Fibroblast of lung (primary cell): ENCODE measurements at regions not wholly inside any gene's neighbourhood (a gene's known extent, or its start where the extent isn't known, plus 50 kb on each side); places are given as distances from the start of the nearest gene placed in this dataset.

Experiments
- DNase-seq, 2 donors: peaks; one replicate each; pipeline versions ENCODE4 v3.0.0 to v3.0.0-alpha.2; 2010; ENCODE audit warnings: low read depth in 2 of 2
- H2AFZ ChIP-seq: 2 replicates; pipeline ENCODE4 v1.5.1; 2012; ENCODE audit warnings: low read length, control low read depth, inconsistent platforms
- H3K27ac ChIP-seq: 2 replicates; pipeline ENCODE4 v1.5.1; 2011; ENCODE audit warnings: low read length, control low read depth; ENCODE audit not compliant: insufficient read depth
- H3K27me3 ChIP-seq: 2 replicates; pipeline ENCODE4 v1.5.1; 2011; ENCODE audit warnings: mild to moderate bottlenecking, low read length; ENCODE audit not compliant: control insufficient read depth, insufficient read depth
- H3K36me3 ChIP-seq: 2 replicates; pipeline ENCODE4 v1.5.1; 2011; ENCODE audit warnings: low read length; ENCODE audit not compliant: control insufficient read depth, insufficient read depth
- H3K4me1 ChIP-seq: 2 replicates; pipeline ENCODE4 v1.5.1; 2011; ENCODE audit warnings: low read length; ENCODE audit not compliant: control insufficient read depth, insufficient read depth; ENCODE audit errors: extremely low read depth
- H3K4me2 ChIP-seq: 2 replicates; pipeline ENCODE4 v1.5.1; 2011; ENCODE audit warnings: low read length, control low read depth; ENCODE audit not compliant: insufficient read depth; ENCODE audit errors: extremely low read depth
- H3K4me3 ChIP-seq, 4 experiments: fragments of 200-600 bp in 1 of 4; sonication (generic) in 1 of 4; replicated peaks in 1 of 4; 2 replicates each; pipeline ENCODE4 v1.5.1; 2011 to 2016; ENCODE audit warnings: low read length in 4 of 4, low read depth in 3 of 4, mild to moderate bottlenecking in 3 of 4, control low read depth in 2 of 4, inconsistent platforms in 1 of 4, mixed read lengths in 1 of 4; ENCODE audit not compliant: insufficient read depth in 1 of 4; ENCODE audit errors: control extremely low read depth in 1 of 4
- H3K79me2 ChIP-seq: 2 replicates; pipeline ENCODE4 v1.5.1; 2012; ENCODE audit warnings: mild to moderate bottlenecking, low read length, inconsistent platforms; ENCODE audit not compliant: control insufficient read depth, insufficient read depth
- H3K9ac ChIP-seq: 2 replicates; pipeline ENCODE4 v1.5.1; 2011; ENCODE audit warnings: mild to moderate bottlenecking, low read length, control low read depth; ENCODE audit not compliant: insufficient read depth
- H3K9me3 ChIP-seq: 2 replicates; pipeline ENCODE4 v1.5.1; 2012; ENCODE audit warnings: low read depth, low read length; ENCODE audit not compliant: control insufficient read depth, insufficient read depth
- H4K20me1 ChIP-seq: 2 replicates; pipeline ENCODE4 v1.5.1; 2011; ENCODE audit warnings: low read length; ENCODE audit not compliant: control insufficient read depth, insufficient read depth; ENCODE audit errors: extremely low read depth
- EZH2 ChIP-seq: IDR thresholded peaks from 2 replicates; pipeline ENCODE4 v1.5.1; 2012; ENCODE audit warnings: low read length, control low read depth, mild to moderate bottlenecking; ENCODE audit errors: missing control alignments
- TF ChIP-seq, protein P1 (sequence below), 2 donors: IDR thresholded peaks in 1 of 2; conservative IDR thresholded peaks in 1 of 2; 1 replicate in 1 of 2; 2 replicates in 1 of 2; pipeline ENCODE4 v1.5.1; 2011 to 2012; ENCODE audit warnings: low read length in 2 of 2, control low read depth in 1 of 2, inconsistent platforms in 1 of 2, low read depth in 1 of 2, mild to moderate bottlenecking in 1 of 2

DNA sequence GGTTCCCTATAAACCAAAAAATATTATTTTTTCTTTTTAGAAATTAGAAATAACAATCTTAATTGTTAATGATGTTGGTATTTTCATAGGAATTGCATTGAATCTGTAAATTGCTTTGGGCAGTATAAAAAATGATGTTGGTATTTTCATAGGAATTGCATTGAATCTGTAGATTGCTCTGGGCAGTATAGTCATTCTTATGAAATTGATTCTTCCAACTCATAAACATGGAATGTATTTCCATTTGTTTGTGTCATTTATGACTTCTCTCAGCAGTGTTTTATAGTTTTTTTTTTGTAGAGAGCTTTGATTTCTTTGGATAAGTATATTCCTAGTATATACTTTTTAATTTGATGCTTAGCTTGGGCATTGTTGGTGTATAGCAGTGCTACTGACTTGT, 82.0 kb upstream of the NT5C1B start:
- Histone ChIP-seq H4K20me1 (no peaks in the 10 kb centered on the region), H3K36me3 (no peaks in the 10 kb centered on the region), H3K27me3 (no peaks in the 10 kb centered on the region), H3K9ac (no peak overlapping the region), H3K4me3 (no peak overlapping the region), H3K4me2 (no peak overlapping the region), H3K27ac (no peak overlapping the region), H3K79me2 (no peaks in the 10 kb centered on the region), H2AFZ (no peak overlapping the region), H3K4me1 (no peaks in the 10 kb centered on the region), H3K9me3 (no peaks in the 10 kb centered on the region)
- no peak for DNase-seq
- TF ChIP-seq EZH2, result no peak
- TF ChIP-seq, protein P1, sequence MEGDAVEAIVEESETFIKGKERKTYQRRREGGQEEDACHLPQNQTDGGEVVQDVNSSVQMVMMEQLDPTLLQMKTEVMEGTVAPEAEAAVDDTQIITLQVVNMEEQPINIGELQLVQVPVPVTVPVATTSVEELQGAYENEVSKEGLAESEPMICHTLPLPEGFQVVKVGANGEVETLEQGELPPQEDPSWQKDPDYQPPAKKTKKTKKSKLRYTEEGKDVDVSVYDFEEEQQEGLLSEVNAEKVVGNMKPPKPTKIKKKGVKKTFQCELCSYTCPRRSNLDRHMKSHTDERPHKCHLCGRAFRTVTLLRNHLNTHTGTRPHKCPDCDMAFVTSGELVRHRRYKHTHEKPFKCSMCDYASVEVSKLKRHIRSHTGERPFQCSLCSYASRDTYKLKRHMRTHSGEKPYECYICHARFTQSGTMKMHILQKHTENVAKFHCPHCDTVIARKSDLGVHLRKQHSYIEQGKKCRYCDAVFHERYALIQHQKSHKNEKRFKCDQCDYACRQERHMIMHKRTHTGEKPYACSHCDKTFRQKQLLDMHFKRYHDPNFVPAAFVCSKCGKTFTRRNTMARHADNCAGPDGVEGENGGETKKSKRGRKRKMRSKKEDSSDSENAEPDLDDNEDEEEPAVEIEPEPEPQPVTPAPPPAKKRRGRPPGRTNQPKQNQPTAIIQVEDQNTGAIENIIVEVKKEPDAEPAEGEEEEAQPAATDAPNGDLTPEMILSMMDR (conservative IDR thresholded peaks at IDR 0.05 in 1 of 2, IDR thresholded peaks at IDR 0.05 in 1 of 2; ENCODE audit: low read depth in 1 of 2, low read length in 2 of 2), result no peak

DNA sequence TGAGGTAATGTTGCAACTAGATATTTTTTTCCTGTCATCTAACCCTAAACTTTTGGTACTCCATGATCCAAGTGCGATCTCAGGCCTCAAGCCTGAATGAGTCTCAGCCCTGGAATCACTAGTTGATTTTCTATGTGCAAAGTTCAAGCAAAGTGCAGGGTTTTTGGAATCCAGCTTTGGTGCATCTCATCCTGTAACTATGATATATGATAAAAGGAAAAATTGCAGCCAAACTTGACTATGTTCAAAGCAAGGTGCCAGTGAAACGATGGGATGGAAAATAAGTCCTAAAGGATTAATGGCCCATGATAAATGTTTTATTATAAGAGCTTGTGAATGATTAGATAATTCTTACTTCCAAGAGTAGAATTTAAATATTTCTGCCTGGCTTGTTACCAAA, 78.9 kb upstream of the NT5C1B start:
- peak in 1 of 2 donors; percentile 5 for DNase-seq
- TF ChIP-seq, protein P1 (conservative IDR thresholded peaks at IDR 0.05 in 1 of 2, IDR thresholded peaks at IDR 0.05 in 1 of 2; ENCODE audit: low read depth in 1 of 2, low read length in 2 of 2), result no peak
- no peak for TF ChIP-seq EZH2
- Histone ChIP-seq H3K79me2 (no peaks in the 10 kb centered on the region), H3K4me1 (no peaks in the 10 kb centered on the region), H3K36me3 (no peaks in the 10 kb centered on the region), H3K4me2 (no peak overlapping the region), H2AFZ (no peak overlapping the region), H3K9ac (no peak overlapping the region), H3K4me3 (no peak overlapping the region), H3K9me3 (no peaks in the 10 kb centered on the region), H3K27me3 (no peaks in the 10 kb centered on the region), H4K20me1 (no peaks in the 10 kb centered on the region), H3K27ac (no peak overlapping the region)

DNA sequence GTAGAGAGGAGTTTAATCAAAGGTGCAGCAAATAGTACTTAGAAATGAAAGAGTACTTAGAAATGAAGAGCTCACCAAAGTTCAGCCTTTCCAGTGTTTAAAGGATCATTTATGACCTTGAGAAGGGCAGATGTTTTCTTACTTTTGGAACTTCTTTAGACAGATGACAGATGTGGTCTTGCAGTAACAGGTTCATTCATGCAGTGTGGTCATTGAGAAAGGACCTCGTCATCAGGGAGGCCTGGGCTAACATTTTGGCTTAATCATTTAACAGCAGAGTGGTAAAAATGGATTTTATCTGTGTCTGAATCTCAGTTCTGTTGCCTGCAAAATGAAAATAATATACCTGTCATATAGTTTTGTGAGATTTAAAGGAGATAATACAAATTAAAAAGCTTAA, 75.1 kb upstream of the NT5C1B start:
- H3K4me3 ChIP-seq, result no peak overlapping the region
- no peak overlapping the region for H2AFZ ChIP-seq
- no peaks in the 10 kb centered on the region for H3K9me3 ChIP-seq
- H3K27ac ChIP-seq, result no peak overlapping the region
- H3K36me3 ChIP-seq, result no peaks in the 10 kb centered on the region
- no peaks in the 10 kb centered on the region for H3K4me1 ChIP-seq
- no peaks in the 10 kb centered on the region for H3K27me3 ChIP-seq
- no peak for TF ChIP-seq EZH2
- TF ChIP-seq, protein P1 (conservative IDR thresholded peaks at IDR 0.05 in 1 of 2, IDR thresholded peaks at IDR 0.05 in 1 of 2; ENCODE audit: low read depth in 1 of 2, low read length in 2 of 2), result no peak
- no peak for DNase-seq
- no peak overlapping the region for H3K4me2 ChIP-seq
- H3K9ac ChIP-seq, result no peak overlapping the region
- H3K79me2 ChIP-seq, result no peaks in the 10 kb centered on the region
- H4K20me1 ChIP-seq, result no peaks in the 10 kb centered on the region
